Cardiac muscle cell (in vitro differentiated cells and primary cell): ENCODE measurements at regions not wholly inside any gene's neighbourhood (a gene's known extent, or its start where the extent isn't known, plus 50 kb on each side); places are given as distances from the start of the nearest gene placed in this dataset.

Source experiments
- DNase-seq, 2 donors: peaks; one replicate each; pipeline versions ENCODE4 v3.0.0 to v3.0.0-alpha.2; 2010 to 2017; ENCODE audit warnings: low read depth in 1 of 2, low spot score in 1 of 2
- H3K27ac ChIP-seq: fragments of 200-600 bp; sonication (generic); 2 replicates; pipeline ENCODE4 v1.5.1; 2016
- H3K27me3 ChIP-seq: fragments of 200-600 bp; sonication (generic); 2 replicates; pipeline ENCODE4 v1.6.0; 2016; ENCODE audit warnings: control low read depth
- H3K36me3 ChIP-seq: fragments of 200-600 bp; sonication (generic); 2 replicates; pipeline ENCODE4 v1.5.1; 2016; ENCODE audit warnings: control low read depth
- H3K4me1 ChIP-seq: fragments of 200-600 bp; sonication (generic); 2 replicates; pipeline ENCODE4 v1.8.1; 2017; ENCODE audit warnings: low read depth, mild to moderate bottlenecking, mixed run types
- H3K4me3 ChIP-seq: fragments of 200-600 bp; sonication (generic); 2 replicates; pipeline ENCODE4 v1.5.1; 2016; ENCODE audit warnings: mild to moderate bottlenecking
- H3K9me3 ChIP-seq: fragments of 200-600 bp; sonication (generic); 2 replicates; pipeline ENCODE4 v1.5.1; 2017; ENCODE audit warnings: low read depth, mild to moderate bottlenecking, control low read depth
- TF ChIP-seq, protein P1 (sequence below): IDR thresholded peaks from 2 replicates; pipeline ENCODE4 v1.5.1; 2012; ENCODE audit warnings: low read depth, mild to moderate bottlenecking, low read length

DNA sequence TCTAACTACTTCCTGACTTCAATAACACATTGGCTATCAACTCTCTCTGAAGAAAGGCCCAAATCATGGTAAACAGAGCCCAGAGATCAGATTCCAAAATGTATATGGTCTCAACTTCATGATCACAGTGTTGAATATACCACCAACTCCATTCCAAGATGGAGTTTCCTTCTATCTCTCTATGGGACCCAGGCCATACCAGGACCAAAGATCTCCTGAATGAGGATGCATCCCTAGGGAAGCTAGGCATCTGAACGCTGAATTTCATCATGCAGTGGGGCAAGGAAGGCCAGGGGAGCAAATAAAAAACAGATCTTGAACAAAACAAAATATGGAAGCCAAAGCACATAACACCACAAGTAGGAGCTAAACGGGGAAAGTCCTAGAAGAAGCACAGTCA, 320.7 kb upstream of the PKDCC start:
- Histone ChIP-seq H3K36me3 (no peaks in the 10 kb centered on the region), H3K4me1 (peaks cover 10% of the 10 kb centered on the region), H3K27me3 (no peaks in the 10 kb centered on the region), H3K9me3 (no peaks in the 10 kb centered on the region), H3K4me3 (no peak overlapping the region), H3K27ac (no peak overlapping the region)
- TF ChIP-seq, protein P1, sequence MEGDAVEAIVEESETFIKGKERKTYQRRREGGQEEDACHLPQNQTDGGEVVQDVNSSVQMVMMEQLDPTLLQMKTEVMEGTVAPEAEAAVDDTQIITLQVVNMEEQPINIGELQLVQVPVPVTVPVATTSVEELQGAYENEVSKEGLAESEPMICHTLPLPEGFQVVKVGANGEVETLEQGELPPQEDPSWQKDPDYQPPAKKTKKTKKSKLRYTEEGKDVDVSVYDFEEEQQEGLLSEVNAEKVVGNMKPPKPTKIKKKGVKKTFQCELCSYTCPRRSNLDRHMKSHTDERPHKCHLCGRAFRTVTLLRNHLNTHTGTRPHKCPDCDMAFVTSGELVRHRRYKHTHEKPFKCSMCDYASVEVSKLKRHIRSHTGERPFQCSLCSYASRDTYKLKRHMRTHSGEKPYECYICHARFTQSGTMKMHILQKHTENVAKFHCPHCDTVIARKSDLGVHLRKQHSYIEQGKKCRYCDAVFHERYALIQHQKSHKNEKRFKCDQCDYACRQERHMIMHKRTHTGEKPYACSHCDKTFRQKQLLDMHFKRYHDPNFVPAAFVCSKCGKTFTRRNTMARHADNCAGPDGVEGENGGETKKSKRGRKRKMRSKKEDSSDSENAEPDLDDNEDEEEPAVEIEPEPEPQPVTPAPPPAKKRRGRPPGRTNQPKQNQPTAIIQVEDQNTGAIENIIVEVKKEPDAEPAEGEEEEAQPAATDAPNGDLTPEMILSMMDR = no peak
- DNase-seq = no peak

- Histone ChIP-seq H3K4me1 (peaks cover 10% of the 10 kb centered on the region), H3K9me3 (no peaks in the 10 kb centered on the region)
- TF ChIP-seq, protein P1 = no peak
Measured at GRCh38 chr2:41727711-41728110, 320.1 kb upstream of the PKDCC start.

DNA sequence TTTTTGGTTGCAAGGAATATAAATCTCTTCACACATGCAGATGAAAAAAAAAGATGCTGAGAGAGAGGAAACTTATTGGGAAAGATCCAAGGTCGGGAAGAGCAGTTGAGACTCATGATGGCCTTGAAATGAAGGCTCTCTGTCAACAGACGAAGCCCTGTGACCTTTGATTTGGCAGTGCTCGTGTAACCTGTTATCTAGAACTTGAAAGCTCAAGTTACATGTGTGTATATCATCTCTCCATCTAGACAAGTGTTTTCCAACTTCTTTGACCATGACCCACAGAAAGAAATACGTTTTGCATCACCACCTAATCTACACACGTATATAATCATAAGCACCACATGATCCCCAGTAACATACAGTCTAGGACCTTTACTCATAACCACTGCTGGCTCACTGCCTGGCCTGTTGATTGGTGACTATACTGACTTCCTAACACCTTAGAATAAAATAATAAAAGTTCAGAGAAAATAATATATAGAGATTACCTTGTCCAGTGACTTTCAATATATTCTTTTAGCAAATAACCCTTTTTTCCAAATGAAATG, 319.0 kb upstream of the PKDCC start:
- Histone ChIP-seq H3K36me3 (no peaks in the 10 kb centered on the region), H3K4me3 (no peak overlapping the region), H3K27ac (no peak overlapping the region), H3K27me3 (no peaks in the 10 kb centered on the region), H3K4me1 (no peaks in the 10 kb centered on the region), H3K9me3 (no peaks in the 10 kb centered on the region)
- DNase-seq = no peak
- TF ChIP-seq, protein P1 = no peak

More at GRCh38 chr2:41727711-41728110, 320.1 kb upstream of the PKDCC start:
- DNase-seq = no peak
- H3K36me3 ChIP-seq = no peaks in the 10 kb centered on the region
- H3K27ac ChIP-seq = no peak overlapping the region
- H3K4me3 ChIP-seq = no peak overlapping the region
- no peaks in the 10 kb centered on the region for H3K27me3 ChIP-seq

GRCh38 chr2:41729800-41730364, 317.9 kb upstream of the PKDCC start:
- TF ChIP-seq, protein P1 = no peak
- no peaks in the 10 kb centered on the region for H3K36me3 ChIP-seq
- H3K27ac ChIP-seq = no peak overlapping the region
- DNase-seq = no peak
- H3K27me3 ChIP-seq = no peaks in the 10 kb centered on the region
- no peaks in the 10 kb centered on the region for H3K4me1 ChIP-seq
- H3K9me3 ChIP-seq = no peaks in the 10 kb centered on the region
- H3K4me3 ChIP-seq = no peak overlapping the region

DNA sequence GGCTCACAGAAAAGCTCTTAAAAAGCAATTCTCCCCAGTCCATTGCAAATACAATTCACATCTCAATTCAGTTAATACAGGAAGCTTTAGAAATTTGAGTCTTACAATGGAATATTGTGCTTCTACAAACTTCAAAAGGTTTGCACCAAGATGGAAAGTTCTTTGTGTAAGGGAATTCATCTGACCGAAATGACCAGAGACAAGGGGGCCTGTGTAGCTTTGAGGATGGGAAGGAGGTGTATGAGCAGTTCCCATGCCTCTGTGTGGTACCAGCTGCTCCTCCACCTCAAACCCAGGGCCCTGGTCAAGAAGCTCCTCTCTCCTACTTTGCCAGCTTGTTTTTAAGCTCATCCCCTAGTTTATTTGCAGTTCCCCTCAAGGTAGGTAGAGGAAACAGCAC, 312.8 kb upstream of the PKDCC start:
- Histone ChIP-seq H3K27me3 (no peaks in the 10 kb centered on the region), H3K9me3 (no peaks in the 10 kb centered on the region)

More for the DNA sequence above, 312.8 kb upstream of the PKDCC start:
- no peak overlapping the region for H3K27ac ChIP-seq
- no peaks in the 10 kb centered on the region for H3K4me1 ChIP-seq
- no peaks in the 10 kb centered on the region for H3K36me3 ChIP-seq
- no peak overlapping the region for H3K4me3 ChIP-seq
- TF ChIP-seq, protein P1 = no peak
- DNase-seq = no peak
